GM18511 (cell line): ENCODE measurements at regions not wholly inside any gene's neighbourhood (a gene's known extent, or its start where the extent isn't known, plus 50 kb on each side); places are given as distances from the start of the nearest gene placed in this dataset.

Experiments
- ATAC-seq: cut with Tn5 transposase; IDR thresholded peaks from one replicate; pipeline ENCODE4 v1.9.1; 2021; ENCODE audit warnings: mild to moderate bottlenecking, moderate library complexity; ENCODE audit not compliant: unreplicated experiment

DNA sequence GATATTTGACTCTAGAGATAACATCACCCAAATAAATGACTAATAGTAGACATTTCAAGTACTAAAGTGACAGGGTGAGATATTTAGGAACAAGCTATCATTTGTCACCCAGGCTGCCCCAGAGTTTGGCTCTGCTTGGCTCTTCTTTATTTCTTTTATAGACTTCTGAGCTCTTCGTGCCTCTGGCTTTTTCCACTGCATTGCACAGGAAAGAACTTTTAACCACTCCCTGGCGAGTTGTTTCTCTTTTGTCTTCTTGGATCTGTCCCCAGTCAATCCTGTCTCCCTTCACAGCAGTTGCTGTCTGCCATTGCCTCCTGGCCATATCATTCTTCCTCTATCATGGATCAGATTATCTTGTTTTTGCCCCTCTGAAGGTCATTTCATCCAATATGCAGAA is 339.2 kb upstream of the DCBLD2 start:
- no peak for ATAC-seq

DNA sequence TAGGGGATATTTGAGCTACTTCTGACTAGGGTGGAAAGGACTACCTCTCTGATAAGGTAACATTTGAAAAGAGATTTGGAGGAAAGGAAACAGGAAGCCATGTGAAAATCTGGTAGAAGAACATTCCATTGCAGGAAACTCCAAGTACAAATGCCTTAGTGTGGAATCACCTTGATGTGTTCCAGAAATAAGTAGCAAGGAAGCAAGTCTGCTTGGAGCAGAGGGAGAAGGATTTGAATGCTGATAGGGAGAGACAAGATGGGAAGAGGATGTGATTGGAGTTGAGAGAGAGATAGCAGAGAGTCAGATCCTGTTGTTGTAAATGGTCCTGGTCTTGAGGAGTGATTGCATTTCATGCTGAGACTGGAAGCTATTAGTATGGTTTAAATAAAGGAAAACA is 335.1 kb upstream of the DCBLD2 start:
- ATAC-seq: no peak

DNA sequence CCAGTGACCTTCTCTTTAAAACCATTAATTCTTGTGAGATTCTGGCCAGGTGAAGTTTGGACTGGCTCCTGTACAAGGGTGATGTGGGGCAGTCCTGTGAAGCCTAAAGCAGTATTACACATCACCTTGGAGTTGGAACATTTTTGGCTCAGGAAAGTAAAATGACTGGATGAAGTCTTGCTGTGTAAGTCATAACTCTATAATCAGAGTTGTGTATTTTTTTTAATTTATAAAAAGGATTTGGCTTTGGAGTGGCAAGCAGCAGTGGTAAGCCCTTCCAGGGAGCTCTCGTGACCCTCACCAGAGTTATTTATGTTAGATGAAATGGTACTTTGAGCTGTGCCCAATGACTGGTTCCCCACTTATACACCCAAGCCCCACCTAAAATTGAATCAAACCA is 331.2 kb upstream of the DCBLD2 start:
- ATAC-seq: no peak

DNA sequence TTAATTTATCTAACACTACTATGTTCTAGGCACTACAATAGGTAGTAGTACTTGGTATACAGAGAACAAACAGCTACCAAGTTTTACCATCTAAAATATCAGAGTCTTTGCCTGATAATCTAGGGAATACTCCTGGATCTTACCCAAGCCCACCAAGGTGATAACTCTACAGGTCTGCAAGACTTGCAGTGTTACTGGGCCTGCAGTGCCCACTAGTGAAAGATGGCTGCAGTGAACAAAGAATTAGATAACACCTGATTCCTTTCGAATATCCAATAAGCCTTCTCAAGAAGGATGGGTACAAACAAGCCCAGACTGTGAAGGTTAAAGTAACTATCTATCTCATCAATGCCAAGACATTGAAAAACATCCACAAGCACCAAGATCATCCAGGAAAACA is 317.0 kb upstream of the DCBLD2 start:
- no peak for ATAC-seq

DNA sequence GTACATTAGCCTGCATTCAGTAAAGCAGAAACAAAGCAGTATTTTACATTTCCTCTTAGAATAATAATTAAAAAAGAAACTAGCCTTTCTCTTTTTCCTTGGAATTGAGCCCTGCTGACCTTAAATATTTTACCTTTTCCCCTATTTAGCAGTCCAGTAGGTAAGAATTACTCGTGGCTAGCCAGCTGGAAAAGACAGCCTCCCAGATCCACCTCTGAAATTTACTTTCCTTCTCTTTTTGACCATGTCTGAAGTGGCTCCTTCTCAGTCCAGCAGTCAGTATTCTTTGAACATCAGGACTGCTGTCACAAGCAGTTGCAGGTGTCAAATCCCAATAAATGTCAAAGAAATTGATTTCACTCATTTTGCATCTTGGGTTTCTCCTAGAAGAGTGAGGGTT is 311.5 kb upstream of the DCBLD2 start:
- no peak for ATAC-seq

DNA sequence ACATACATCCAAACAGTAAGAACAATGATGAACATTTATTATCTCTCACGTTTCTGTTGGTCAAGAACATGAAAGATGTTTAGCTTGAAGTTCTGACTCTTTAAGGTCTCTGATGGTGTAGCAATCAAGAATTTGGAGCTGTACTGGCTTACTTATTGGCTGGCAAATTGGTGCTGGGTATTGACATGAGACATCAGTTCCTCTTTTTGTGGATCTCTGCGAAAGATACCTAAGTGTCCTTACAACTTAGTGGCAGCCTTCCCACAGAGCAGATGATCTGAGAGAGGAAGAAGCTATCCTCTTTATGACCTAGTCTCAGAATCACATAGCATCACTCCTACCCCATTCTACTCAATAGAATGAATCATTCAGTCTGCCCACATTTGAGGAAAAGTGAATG is 309.8 kb upstream of the DCBLD2 start:
- peak; percentile 51 for ATAC-seq

DNA sequence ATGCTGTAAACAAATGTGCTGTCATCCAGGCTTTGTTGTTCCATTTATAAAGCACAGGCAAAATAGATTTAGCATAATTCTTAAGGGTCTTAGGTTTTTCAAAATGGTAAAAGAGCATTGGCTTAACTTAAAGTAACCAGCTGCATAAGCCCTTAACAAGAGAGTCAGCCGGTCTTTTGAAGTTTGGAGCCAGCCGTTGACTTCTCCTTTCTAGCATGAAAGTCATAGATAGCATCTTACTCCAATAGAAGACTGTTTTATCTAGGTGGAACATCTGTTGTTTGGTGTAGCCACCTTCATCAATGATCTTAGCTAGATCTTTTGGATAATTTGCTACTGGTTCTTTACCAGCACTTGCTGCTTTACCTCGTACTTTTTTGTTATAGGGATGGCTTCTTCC is 297.5 kb upstream of the DCBLD2 start:
- ATAC-seq: no peak

DNA sequence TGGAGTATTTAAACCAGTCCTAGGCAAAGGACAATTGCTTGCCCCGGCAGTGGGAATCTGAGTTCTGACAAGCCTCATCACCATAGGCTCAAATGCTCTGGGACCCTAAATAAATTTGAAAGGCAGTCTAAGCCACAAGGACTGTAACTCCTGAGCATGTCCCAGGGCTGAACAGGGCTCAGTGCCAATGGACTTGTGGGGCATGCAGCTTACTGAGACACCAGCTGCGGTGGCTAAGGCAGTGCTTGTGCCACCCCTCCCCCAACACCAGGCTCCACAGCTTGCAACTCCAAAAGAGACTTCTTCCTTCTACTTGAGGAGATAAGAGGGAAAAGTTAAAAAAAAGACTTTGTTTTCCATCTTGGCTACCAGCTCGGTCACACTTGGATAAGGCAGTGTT is 289.7 kb upstream of the DCBLD2 start:
- ATAC-seq: no peak

DNA sequence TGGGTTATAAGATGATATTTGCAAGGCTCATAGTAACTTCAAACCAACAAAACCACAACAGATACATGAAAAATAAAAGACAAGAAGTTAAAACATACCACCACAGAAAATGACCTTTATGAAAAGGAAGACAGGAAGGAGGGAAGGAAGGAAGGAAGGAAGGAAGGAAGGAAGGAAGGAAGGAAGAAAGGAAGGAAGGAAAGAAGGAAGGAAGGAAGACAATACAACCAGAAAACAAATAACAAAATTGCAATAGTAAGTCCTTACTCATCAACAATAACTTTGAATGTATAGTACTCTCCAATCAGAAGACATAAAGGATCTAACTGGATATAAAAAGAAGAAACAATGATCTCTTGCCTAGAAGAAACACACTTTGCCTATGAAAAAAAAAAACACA is 287.4 kb upstream of the DCBLD2 start:
- no peak for ATAC-seq

DNA sequence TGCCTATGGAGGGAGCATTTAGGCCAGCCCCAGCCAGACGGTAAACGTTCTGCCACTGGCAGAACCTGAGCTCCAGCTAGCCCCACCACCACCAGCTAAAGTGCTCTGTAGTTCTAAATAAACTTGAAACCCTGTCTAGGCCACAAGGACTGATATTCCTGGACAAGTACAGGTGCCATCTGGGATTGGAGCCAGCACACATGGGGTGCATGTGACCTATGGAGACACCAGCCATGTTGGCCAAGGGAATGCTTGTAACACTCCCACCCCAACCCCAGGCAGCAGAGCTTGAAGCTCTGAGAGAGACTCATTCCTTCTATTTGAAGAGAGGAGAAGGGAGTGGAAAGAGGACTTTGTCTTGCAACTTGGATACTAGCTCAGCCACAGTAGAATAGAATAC is 284.5 kb upstream of the DCBLD2 start:
- no peak for ATAC-seq

DNA sequence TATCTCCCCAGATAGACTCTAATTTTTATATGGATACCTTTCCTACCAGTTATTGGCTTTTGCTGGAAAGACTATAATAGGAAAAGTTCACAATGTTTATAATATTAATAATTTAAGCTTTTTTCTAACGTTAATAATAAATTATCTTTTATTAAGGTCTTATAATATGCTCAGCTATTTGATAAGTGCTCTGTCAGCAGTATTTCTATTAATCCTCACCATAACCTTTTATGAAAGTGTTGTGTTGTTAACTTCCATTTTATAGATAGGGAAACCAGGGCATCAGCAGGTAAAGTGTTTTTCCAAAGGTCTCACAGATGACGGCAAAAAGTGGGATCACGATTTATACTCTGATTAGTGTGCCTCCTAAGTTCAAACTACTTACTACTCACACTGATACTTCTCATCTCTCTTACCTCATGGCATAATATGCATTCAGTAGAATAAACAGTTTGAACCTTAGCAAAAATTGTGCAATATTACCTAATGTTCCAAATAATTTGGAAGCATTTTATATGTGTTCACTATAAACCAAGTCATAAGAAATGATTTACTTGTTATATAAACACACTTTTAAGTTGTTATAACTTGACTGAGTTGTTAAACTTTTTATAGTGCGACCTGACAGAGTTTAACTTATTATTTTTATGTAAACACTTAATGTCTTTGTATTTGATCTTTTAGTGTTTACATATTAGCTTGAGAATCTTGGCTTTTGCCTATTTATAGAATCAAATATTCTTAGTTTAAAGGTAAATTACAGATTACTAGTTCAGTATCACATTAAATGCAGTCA is 274.9 kb upstream of the DCBLD2 start:
- ATAC-seq: no peak

DNA sequence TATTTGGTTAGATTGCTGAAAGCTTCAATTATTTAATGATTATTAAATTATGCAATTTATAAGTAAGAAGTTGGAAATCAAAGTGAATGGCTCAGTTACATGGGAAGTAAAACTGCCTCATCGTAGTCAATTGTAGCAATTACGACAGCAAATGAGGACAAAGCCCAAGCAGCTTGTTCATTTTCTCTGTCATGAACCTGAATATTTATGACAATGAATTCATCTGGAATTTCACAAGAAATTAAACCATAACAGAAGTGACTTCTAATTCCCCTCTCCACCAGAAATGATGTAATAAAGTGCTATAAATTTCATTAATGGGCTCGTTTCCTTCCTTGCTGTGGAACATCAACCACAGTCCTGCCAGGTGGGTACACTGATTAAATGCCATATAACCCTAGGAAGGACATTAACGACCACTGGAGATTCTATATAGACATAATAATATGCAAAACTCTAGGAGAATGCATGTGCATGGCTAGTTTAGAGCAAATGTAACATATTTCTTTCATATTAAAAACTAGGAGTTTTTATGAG is 273.8 kb upstream of the DCBLD2 start:
- ATAC-seq: no peak

DNA sequence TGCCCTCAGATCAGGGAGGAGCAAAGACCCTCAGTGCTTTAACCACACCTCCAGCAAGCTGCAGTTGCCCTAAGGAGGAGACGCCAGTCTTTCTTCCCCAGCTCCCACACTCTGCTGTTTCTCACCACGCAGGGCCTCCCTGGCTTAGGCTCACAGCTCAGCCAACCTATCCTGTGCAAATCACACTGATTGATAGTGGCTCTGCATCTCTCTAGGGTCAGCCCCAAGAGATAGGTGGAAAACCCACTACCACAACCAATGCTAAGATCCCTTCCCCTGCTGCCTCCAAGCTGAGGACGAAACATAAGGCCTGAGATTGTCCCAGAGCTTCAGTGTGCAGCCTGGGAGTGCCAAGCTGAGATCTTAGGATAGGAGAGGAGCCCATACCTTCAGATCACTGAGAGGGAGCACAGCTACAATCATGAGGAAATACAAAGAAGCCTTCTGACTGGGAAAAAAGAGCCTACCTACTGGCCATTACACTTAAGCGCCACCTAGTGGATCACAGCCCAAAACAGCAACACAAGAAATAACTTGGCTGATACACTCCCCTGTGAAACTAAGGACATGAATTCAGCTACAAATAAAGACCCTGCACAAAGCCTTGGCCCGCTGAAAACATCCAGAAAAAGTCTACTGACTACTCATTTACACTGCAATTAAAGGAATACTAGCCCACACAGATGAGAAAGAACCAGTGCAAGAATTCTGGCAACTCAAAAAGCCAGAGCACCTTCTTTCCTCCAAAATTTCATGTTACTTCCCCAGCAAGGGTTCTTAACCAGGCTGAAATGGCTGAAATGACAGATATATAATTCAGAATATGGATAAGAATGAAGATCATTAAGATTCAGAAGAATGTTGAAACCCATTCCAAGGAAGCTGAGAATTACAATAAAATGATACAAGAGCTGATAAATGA is 271.5 kb upstream of the DCBLD2 start:
- peak; percentile 85 for ATAC-seq

DNA sequence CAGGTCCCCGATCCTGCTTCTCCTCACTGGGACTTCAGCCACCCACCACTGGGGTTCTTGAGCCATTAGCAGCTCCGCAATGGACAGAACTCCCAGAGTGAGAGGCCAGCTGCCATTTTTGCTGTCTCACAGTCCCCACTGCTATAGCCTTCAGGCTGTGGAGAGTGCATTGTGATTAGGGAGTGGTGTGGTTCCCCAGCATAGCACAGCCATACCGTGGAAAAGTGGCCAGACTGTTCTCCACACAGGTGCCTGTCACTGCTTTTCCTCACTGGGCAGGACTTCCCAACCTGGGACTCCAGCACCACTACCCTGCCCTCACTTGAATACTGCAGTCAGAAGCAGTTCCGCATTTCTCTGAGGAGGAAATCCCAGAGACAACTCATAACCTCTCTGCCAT is 270.3 kb upstream of the DCBLD2 start:
- no peak for ATAC-seq

DNA sequence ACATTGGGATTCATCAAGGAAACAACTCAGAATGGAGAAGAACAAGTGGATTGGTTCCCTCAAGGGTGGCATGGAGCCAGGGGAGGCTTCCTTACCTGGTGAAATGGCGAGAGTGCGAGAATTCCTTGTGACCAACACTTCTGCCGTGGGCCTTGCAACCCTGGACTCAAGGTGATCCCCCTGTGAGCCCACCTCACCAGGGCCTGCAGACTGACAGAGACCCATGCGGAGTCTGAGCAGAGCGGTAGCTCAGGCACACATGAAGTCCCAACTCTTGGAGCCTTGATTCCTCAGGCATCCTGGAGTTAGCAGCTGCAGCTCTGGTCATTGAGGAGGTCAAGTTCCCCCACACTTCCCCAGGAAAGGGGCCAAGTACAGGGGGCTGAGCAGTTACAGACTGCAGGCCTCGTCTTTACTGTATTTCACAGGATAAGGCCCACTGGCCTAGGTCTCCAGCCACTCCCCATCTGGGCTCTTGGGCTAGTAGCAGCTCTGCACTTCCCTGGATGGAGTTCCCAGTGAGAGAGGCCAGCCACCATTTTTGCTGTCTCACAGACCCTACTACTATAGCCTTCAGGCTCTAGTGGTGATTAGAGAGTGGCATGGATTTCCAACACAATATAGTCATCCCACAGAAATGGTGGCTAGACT is 269.5 kb upstream of the DCBLD2 start:
- no peak for ATAC-seq

DNA sequence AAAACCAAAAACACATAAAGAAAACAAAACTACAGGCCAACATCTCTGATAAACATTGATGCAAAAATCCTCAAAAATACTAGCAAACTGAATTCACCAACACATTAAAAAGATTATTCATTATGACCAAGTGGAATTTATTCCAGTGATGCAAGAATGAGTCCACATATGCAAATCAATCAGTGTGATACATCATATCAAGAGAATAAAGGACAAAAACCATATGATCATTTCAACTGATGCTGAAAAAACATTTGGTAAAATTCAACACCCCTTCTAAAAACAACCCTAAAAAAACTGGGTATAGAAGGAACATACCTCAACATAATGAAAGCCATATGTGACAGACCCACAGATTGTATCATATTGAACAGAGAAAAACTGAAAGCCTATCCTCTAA is 265.6 kb upstream of the DCBLD2 start:
- ATAC-seq: no peak

DNA sequence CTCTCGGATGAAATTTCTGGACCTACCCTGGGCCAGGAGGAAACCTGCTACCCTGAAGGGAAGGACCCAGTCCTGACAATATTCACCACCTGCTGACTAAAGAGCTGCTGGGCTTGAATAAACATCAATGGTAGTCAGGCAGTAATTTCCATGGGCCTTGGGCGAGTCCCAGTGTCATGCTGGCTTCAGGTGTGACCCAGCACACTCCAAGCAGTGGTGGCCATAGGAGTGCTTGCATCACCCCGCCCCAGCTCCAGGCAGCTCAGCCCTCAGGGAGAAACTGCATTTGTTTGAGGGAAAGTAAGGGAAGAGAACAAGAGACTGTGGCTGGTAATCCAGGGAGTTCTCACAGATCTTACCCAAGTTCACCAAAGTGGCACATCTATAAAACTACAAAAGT is 261.8 kb upstream of the DCBLD2 start:
- ATAC-seq: no peak

DNA sequence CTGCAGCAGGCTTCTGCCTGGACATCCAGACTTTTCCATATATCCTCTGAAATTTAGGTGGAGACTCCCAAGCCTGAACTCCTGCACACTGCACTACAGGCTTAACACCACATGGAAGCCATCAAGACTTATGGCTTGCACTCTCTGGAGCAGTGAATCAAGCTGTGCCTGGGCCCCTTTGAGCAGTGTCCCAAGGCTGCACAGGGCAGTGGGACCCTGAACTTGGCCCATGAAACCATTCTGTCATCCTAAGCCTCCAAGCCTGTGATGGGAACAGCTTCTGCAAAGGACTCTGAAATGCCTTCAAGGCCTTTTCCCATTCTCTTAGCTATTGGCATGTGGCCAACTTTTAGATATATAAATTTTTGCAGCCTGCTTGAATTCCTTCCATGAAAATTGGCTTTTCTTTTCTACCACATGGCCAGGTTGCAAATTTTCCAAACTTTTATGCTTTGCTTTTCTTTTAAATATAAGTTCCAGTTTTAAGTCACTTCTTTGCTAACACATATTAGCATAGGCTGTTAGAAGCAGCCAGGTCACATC is 257.8 kb upstream of the DCBLD2 start:
- ATAC-seq: no peak

DNA sequence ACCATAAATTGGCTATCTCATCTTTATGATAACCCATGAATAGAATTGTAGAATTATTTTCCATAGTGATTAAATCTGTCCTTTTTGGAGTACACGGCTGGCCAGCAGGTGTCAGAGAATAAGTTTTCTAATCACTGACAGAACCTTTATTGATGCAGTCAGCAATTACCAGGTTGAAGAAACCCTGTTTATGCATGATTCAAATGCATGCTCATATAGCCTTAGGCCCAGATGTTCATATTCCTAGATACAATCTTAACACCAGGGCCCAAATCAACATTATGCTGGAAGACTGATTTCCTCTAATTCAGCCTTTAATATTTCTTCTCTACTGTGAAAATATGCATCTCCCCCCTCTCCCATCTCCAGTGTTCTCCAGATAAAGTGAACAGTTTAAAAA is 243.5 kb upstream of the DCBLD2 start:
- no peak for ATAC-seq

DNA sequence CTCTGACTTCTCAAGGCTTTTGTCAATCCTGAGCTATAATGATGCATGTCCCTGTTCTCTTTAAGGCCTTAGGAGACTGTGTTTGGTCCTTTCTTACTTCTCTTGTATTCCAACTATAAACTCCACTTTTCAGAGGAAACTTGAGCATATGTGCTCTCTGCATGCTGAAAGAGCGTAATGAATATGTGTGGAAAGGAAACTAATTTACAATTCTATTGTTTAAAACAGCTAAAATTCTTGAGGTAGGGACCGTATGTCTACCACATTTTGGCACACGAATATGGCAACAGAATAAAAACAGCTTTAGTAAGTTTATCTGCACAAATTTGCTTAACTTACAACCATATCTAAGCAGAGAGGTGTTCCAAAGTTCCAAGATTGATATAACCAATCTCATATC is 242.0 kb upstream of the DCBLD2 start:
- no peak for ATAC-seq

DNA sequence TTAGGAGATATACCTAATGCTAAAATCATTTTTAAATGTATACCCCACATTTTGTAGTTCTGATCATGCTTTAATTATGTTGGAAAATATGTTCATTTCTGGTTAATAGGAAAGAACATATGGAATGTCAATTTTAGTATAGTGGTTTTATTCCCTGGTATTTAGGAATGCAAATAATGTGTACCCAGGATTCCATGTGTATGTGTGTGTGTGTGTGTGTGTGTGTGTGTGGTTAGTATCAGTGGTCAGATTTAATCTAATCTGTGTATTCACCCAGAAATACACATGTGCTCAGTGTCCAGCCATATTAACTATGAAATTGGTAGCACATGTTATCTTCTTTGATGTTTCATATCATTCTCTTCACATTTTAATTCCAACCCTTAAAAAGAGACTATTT is 233.5 kb upstream of the DCBLD2 start:
- ATAC-seq: no peak
